Activated B cell treated with CpG ODN at 0.5 μM for 24 hours (primary cell): ENCODE measurements at regions not wholly inside any gene's neighbourhood (a gene's known extent, or its start where the extent isn't known, plus 50 kb on each side); places are given as distances from the start of the nearest gene placed in this dataset.
"Not testable (repeated sequence)": the region's sequence is repeated elsewhere in the genome, so short reads cannot be mapped to it uniquely, and the experiment has no call there.

ENCODE experiments used
- ATAC-seq: fragments of 200-7000 bp; cut with Tn5 transposase; one replicate; pipeline ENCODE4 v1.10.0; 2021; ENCODE audit warnings: low read depth, mild to moderate bottlenecking, moderate library complexity
- CTCF ChIA-PET: fragments of 350-600 bp; sonication (Branson Sonifier 250); formaldehyde crosslinking; loops from one replicate; lab custom pipeline; 2021; ENCODE audit warnings: antibody characterized with exemption; lab: Charles Lee
- POLR2A ChIA-PET: fragments of 350-600 bp; sonication (Branson Sonifier 250); formaldehyde crosslinking; loops from one replicate; lab custom pipeline; 2021; ENCODE audit warnings: antibody characterized with exemption; lab: Charles Lee
- DNase-seq: peaks from one replicate; pipeline ENCODE4 v3.0.0; 2022
- H3K27ac Mint-ChIP-seq: one replicate; pipeline ENCODE4 v1.8.0; 2020; ENCODE audit warnings: mixed read lengths
- H3K27me3 Mint-ChIP-seq: one replicate; pipeline ENCODE4 v1.8.0; 2021; ENCODE audit warnings: mixed read lengths
- H3K36me3 Mint-ChIP-seq: one replicate; pipeline ENCODE4 v1.8.0; 2021; ENCODE audit warnings: low read depth, mixed read lengths
- H3K4me1 Mint-ChIP-seq: one replicate; pipeline ENCODE4 v1.8.0; 2021; ENCODE audit warnings: mixed read lengths
- H3K4me3 Mint-ChIP-seq: one replicate; pipeline ENCODE4 v1.8.0; 2020; ENCODE audit warnings: mild to moderate bottlenecking, mixed read lengths
- H3K9me3 Mint-ChIP-seq: one replicate; pipeline ENCODE4 v1.8.0; 2020; ENCODE audit warnings: mixed read lengths
- intact Hi-C: fragments of 100-400 bp; cut with micrococcal nuclease; formaldehyde crosslinking; loops from one replicate; pipeline ENCODE4 v1.15.1; 2024
- TF ChIP-seq, protein P1 (sequence below): fragments of 200-600 bp; IDR thresholded peaks from one replicate; pipeline ENCODE4 v1.8.0; 2022; ENCODE audit warnings: antibody characterized with exemption, mild to moderate bottlenecking

DNA sequence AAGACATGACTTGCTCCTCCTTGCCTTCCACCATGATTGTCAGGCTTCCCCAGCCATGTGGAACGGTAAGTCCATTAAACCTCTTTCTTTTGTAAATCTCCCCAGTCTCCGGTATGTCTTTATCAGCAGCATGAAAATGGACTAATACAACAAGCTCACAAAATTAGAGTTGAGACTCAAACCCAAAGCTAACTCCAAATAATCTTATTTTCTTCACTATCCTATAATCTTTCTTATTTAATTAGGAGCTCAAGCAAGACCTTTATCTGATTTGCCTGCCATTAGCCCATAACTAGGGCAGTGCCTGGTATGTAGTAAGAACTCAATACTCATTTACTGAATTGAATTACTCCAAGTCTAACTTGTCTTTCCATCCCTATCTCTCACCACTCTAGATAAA is 289.2 kb downstream of the SUCLG1 start:
- ChIA-PET CTCF (no interaction called here), POLR2A (no interaction called here)
- no peaks in the 10 kb centered on the region for H3K36me3 Mint-ChIP-seq
- TF ChIP-seq, protein P1, sequence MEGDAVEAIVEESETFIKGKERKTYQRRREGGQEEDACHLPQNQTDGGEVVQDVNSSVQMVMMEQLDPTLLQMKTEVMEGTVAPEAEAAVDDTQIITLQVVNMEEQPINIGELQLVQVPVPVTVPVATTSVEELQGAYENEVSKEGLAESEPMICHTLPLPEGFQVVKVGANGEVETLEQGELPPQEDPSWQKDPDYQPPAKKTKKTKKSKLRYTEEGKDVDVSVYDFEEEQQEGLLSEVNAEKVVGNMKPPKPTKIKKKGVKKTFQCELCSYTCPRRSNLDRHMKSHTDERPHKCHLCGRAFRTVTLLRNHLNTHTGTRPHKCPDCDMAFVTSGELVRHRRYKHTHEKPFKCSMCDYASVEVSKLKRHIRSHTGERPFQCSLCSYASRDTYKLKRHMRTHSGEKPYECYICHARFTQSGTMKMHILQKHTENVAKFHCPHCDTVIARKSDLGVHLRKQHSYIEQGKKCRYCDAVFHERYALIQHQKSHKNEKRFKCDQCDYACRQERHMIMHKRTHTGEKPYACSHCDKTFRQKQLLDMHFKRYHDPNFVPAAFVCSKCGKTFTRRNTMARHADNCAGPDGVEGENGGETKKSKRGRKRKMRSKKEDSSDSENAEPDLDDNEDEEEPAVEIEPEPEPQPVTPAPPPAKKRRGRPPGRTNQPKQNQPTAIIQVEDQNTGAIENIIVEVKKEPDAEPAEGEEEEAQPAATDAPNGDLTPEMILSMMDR = no peak
- DNase-seq (no peak), ATAC-seq (no peak)
- H3K4me1 Mint-ChIP-seq = no peaks in the 10 kb centered on the region
- intact Hi-C loops = no loop called here
- no peaks in the 10 kb centered on the region for H3K9me3 Mint-ChIP-seq
- peaks cover 5% of the 10 kb centered on the region for H3K27me3 Mint-ChIP-seq
- H3K27ac Mint-ChIP-seq = no peak overlapping the region
- H3K4me3 Mint-ChIP-seq = no peak overlapping the region

DNA sequence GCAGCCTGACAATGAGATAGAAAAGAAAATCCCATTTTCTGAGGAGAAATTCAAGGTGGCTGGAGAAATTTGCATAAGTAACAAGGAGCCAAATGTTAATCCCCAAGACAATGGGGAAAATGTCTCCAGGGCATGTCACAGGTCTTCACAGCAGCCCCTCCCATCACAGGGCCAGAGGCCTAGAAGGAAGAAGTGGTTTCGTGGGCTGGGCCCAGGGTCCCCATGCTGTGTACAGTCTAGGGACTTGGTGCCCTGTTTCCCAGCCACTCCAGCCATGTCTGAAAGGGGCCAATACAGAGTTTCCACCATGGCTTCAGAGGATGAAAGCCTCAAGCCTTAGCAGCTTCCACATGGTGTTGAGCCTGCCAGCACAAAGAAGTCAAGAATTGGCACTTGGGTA is 290.5 kb downstream of the SUCLG1 start:
- H3K27me3 Mint-ChIP-seq, DNase-seq, CTCF ChIA-PET, H3K27ac Mint-ChIP-seq, ATAC-seq, H3K4me3 Mint-ChIP-seq, H3K9me3 Mint-ChIP-seq, H3K4me1 Mint-ChIP-seq, intact Hi-C loops, H3K36me3 Mint-ChIP-seq, POLR2A ChIA-PET: not testable (repeated sequence)

- Mint-ChIP-seq H3K27ac (no peak overlapping the region), H3K27me3 (peaks cover 3% of the 10 kb centered on the region), H3K4me3 (no peak overlapping the region), H3K36me3 (no peaks in the 10 kb centered on the region), H3K9me3 (no peaks in the 10 kb centered on the region), H3K4me1 (no peaks in the 10 kb centered on the region)
- TF ChIP-seq, protein P1 = no peak
- ATAC-seq = no peak
- DNase-seq = no peak
- POLR2A ChIA-PET = no interaction called here
- CTCF ChIA-PET = no interaction called here
- intact Hi-C loops = no loop called here
These were observed 293.8 kb downstream of the SUCLG1 start for GRCh38 chr2:84165256-84165655.

- no peak overlapping the region for H3K27ac Mint-ChIP-seq
- TF ChIP-seq, protein P1 = no peak
- no peaks in the 10 kb centered on the region for H3K36me3 Mint-ChIP-seq
- ChIA-PET POLR2A (no interaction called here), CTCF (no interaction called here)
- H3K9me3 Mint-ChIP-seq = peaks cover 3% of the 10 kb centered on the region
- no peaks in the 10 kb centered on the region for H3K4me1 Mint-ChIP-seq
- H3K4me3 Mint-ChIP-seq = no peak overlapping the region
- intact Hi-C loops = no loop called here
- DNase-seq (no peak), ATAC-seq (no peak)
- H3K27me3 Mint-ChIP-seq = no peaks in the 10 kb centered on the region
These were observed 298.6 kb downstream of the SUCLG1 start for GRCh38 chr2:84160453-84160852.

DNA sequence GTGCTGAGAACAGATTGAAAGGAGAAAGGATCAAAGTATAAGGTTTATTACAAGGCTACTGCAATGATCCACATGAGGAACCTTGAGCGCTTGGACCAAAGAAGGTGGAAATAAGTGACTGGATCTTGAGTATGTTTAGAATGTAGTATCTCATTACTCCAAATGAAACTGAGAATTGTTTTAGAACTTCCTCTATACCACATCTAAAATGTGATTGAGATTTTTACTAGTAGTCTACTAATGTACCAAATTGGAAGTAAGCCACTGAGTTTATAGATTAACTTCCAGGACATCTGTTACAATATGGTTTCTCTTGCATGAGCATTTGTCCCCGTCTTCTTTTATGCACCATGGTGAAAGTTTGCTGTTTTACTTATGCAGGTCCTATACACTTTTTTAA is 300.5 kb downstream of the SUCLG1 start:
- ChIA-PET CTCF (no interaction called here), POLR2A (no interaction called here)
- intact Hi-C loops = no loop called here
- Mint-ChIP-seq H3K36me3 (no peaks in the 10 kb centered on the region), H3K4me3 (no peak overlapping the region), H3K4me1 (no peaks in the 10 kb centered on the region), H3K27ac (no peak overlapping the region), H3K9me3 (peaks cover 3% of the 10 kb centered on the region), H3K27me3 (no peaks in the 10 kb centered on the region)
- TF ChIP-seq, protein P1 = no peak
- DNase-seq (no peak), ATAC-seq (no peak)

- Mint-ChIP-seq H3K27me3 (no peaks in the 10 kb centered on the region), H3K27ac (no peak overlapping the region), H3K4me1 (no peaks in the 10 kb centered on the region), H3K9me3 (peaks cover 3% of the 10 kb centered on the region), H3K4me3 (no peak overlapping the region), H3K36me3 (no peaks in the 10 kb centered on the region)
- intact Hi-C loops = no loop called here
- ChIA-PET POLR2A (no interaction called here), CTCF (no interaction called here)
- TF ChIP-seq, protein P1 = no peak
- ATAC-seq (no peak), DNase-seq (no peak)
These were observed 306.6 kb downstream of the SUCLG1 start for GRCh38 chr2:84152462-84152861.
